Right atrium auricular region (tissue), 2 donors: ENCODE measurements at regions not wholly inside any gene's neighbourhood (a gene's known extent, or its start where the extent isn't known, plus 50 kb on each side); places are given as distances from the start of the nearest gene placed in this dataset.

ENCODE experiments used
- DNase-seq: peaks from one replicate; pipeline ENCODE4 v3.0.0-alpha.2; 2019; ENCODE audit warnings: low spot score
- H3K27ac ChIP-seq, 2 donors: fragments of 200-600 bp; sonication (generic); 1 replicate in 1 of 2; 2 replicates in 1 of 2; pipeline ENCODE4 v1.5.1; 2016 to 2019
- H3K27me3 ChIP-seq, 2 donors: fragments of 200-600 bp; sonication (generic); one replicate each; pipeline versions ENCODE4 v1.5.1 to v1.6.0; 2017 to 2019
- H3K36me3 ChIP-seq: fragments of 200-600 bp; sonication (generic); one replicate; pipeline ENCODE4 v1.5.1; 2016
- H3K4me1 ChIP-seq, 2 donors: fragments of 200-600 bp; sonication (generic); one replicate each; pipeline versions ENCODE4 v1.5.1 to v1.6.0; 2017 to 2019
- H3K4me3 ChIP-seq, 2 donors: fragments of 200-600 bp; sonication (generic); 1 replicate in 1 of 2; 2 replicates in 1 of 2; pipeline ENCODE4 v1.5.1; 2017 to 2019; ENCODE audit warnings: mild to moderate bottlenecking in 1 of 2, moderate library complexity in 1 of 2
- H3K9me3 ChIP-seq, 2 donors: fragments of 200-600 bp; sonication (generic); one replicate each; pipeline ENCODE4 v1.5.1; 2019
- TF ChIP-seq, protein P1 (sequence below), 2 donors: fragments of 200-600 bp; sonication (generic); IDR thresholded peaks; one replicate each; pipeline ENCODE4 v1.5.1; 2019; ENCODE audit warnings: antibody characterized with exemption in 2 of 2

DNA sequence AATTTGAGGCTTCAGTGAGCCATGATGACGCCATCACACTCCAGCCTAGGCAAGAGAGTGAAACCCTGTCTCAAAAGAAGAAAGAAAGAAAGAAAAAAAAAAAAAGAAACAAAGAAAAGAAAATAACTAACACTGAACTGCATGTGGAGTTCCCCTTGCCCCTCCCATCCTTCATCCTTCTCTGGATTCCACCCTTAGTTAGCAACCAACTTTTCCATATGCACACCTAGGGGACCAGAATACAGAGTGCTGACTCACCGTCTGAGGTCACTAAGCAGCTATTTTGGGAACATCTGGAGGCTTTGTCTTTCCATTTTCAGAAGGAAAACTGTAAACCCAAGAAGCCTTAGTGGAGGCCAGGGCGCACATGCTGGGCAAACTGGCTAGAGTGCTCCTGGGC, 257.4 kb downstream of the MAFB start:
- H3K36me3 ChIP-seq: no peaks in the 10 kb centered on the region
- no peak for DNase-seq

DNA sequence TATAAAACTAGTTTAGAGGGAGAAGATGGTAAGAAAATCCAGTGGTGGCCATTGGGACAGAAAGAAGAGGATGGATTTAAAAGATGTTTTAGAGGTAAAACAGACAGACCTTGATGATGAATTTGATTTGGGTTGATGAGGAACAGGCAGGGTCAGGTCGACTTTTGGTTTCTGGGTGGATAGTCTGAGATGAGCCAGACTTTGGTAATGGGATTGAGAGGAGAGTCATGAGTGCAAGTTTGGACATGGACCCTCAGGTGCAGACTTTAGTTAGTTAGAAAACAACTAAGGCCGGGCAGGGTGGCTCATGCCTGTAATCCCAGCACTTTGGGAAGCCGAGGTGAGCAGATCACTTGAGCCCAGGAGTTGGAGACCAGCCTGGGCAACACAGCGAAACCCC, 257.9 kb downstream of the MAFB start:
- Histone ChIP-seq H3K4me3 (no peak overlapping the region), H3K27me3 (no peaks in the 10 kb centered on the region), H3K4me1 (no peaks in the 10 kb centered on the region), H3K27ac (no peak overlapping the region), H3K36me3 (no peaks in the 10 kb centered on the region), H3K9me3 (no peaks in the 10 kb centered on the region)
- TF ChIP-seq, protein P1, sequence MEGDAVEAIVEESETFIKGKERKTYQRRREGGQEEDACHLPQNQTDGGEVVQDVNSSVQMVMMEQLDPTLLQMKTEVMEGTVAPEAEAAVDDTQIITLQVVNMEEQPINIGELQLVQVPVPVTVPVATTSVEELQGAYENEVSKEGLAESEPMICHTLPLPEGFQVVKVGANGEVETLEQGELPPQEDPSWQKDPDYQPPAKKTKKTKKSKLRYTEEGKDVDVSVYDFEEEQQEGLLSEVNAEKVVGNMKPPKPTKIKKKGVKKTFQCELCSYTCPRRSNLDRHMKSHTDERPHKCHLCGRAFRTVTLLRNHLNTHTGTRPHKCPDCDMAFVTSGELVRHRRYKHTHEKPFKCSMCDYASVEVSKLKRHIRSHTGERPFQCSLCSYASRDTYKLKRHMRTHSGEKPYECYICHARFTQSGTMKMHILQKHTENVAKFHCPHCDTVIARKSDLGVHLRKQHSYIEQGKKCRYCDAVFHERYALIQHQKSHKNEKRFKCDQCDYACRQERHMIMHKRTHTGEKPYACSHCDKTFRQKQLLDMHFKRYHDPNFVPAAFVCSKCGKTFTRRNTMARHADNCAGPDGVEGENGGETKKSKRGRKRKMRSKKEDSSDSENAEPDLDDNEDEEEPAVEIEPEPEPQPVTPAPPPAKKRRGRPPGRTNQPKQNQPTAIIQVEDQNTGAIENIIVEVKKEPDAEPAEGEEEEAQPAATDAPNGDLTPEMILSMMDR (IDR thresholded peaks at IDR 0.05): no peak
- no peak for DNase-seq

More for the DNA sequence above, 257.4 kb downstream of the MAFB start:
- H3K9me3 ChIP-seq: no peaks in the 10 kb centered on the region
- H3K4me1 ChIP-seq: no peaks in the 10 kb centered on the region
- H3K27ac ChIP-seq: no peak overlapping the region
- no peaks in the 10 kb centered on the region for H3K27me3 ChIP-seq
- H3K4me3 ChIP-seq: no peak overlapping the region
- TF ChIP-seq, protein P1 (IDR thresholded peaks at IDR 0.05): no peak

DNA sequence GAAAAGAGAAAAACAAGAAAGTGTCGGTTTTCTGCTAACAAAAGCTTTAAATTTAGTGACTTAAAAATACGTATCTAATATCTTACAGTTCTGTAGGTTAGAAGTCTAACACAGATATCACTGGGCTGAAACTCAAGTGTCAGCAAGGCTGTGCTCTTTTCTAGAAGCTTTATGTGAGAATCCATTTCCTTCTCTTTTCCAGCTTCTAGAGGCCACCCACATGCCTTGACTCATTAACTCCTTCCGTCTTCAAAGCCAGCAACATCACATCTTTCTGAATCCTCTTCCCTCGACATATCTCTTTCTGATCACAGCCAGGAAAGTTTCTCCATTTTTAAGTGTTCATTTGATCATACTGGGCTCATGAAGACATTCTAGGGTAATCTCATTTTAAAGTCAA, 262.0 kb downstream of the MAFB start:
- Histone ChIP-seq H3K36me3 (no peaks in the 10 kb centered on the region), H3K4me1 (no peaks in the 10 kb centered on the region), H3K4me3 (no peak overlapping the region), H3K27me3 (no peaks in the 10 kb centered on the region), H3K27ac (no peak overlapping the region), H3K9me3 (no peaks in the 10 kb centered on the region)
- no peak for DNase-seq
- TF ChIP-seq, protein P1 (IDR thresholded peaks at IDR 0.05): no peak

DNA sequence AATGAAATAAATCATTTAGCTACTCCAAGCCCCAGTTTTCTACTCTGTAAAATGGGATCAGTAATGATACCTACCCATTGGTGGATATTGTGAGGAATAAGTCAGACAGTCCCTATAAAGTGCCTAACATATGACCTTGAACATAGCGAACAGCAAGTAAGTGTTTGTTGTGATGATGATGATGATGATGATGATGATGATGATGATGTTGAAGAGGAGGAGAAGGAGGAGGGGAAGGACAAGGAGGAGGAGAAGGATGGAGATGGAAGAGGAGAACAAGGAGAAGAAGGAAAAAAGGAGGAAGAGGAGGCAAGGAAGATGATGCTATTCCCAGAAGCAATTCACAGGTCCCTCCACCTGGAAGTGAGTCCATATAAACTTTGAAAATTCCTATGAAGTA, 264.3 kb downstream of the MAFB start:
- Histone ChIP-seq H3K4me3 (no peak overlapping the region), H3K36me3 (no peaks in the 10 kb centered on the region), H3K27ac (no peak overlapping the region), H3K4me1 (no peaks in the 10 kb centered on the region), H3K27me3 (no peaks in the 10 kb centered on the region), H3K9me3 (no peaks in the 10 kb centered on the region)
- TF ChIP-seq, protein P1 (IDR thresholded peaks at IDR 0.05): no peak
- DNase-seq: no peak

DNA sequence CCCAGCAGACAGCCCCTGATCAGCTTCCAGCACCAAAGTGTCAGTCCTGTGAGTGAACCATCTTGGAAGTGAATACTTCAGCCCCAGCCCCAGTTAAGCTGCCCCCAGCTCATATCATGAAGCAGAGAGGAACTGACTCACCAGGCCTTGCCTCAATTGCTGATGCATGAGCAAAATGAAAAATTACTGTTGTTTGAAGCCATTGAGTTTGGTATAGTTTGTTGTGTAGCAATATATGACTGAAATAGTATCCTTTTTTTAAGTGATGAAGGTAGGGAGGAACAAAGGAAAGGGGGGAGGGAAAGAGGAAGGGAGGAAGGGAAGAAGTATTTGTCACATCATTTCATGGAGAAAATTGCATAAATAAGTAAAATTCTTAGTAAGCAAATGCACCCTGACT, 266.4 kb downstream of the MAFB start:
- Histone ChIP-seq H3K36me3 (no peaks in the 10 kb centered on the region), H3K4me3 (no peak overlapping the region), H3K4me1 (no peaks in the 10 kb centered on the region), H3K27me3 (no peaks in the 10 kb centered on the region), H3K27ac (no peak overlapping the region), H3K9me3 (no peaks in the 10 kb centered on the region)
- DNase-seq: no peak
- TF ChIP-seq, protein P1 (IDR thresholded peaks at IDR 0.05): no peak

DNA sequence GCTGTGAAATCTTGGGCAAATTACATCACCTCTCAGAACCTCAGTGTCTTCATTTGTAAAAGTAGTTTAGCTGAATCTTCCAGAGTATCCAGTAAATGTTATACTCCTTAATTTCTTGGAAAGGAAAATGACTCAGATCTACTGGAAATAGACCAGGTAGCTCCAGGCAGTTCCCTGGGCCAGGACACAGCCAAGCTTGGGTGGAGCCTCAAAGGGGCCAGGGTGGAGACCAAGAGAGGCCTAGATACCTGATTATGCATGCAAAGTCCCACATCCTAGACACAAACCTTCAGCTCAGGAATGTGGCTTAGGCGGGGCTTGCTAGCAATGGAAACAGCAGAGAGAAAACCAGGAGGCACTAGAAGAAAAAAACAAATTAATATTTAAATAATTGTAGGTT, 272.8 kb downstream of the MAFB start:
- no peaks in the 10 kb centered on the region for H3K36me3 ChIP-seq
- no peak overlapping the region for H3K27ac ChIP-seq
- H3K27me3 ChIP-seq: no peaks in the 10 kb centered on the region
- H3K4me3 ChIP-seq: no peak overlapping the region
- peaks cover 0 to 9% of the 10 kb centered on the region in 2 donors for H3K9me3 ChIP-seq
- TF ChIP-seq, protein P1 (IDR thresholded peaks at IDR 0.05): no peak
- DNase-seq: no peak
- no peaks in the 10 kb centered on the region for H3K4me1 ChIP-seq
